Gastroesophageal sphincter (tissue), 3 donors: ENCODE measurements at regions not wholly inside any gene's neighbourhood (a gene's known extent, or its start where the extent isn't known, plus 50 kb on each side); places are given as distances from the start of the nearest gene placed in this dataset.

Experiments
- CTCF ChIP-seq, 4 experiments: fragments of 200-600 bp in 2 of 4; fragments of 450-650 bp in 2 of 4; sonication (generic) in 1 of 4; IDR thresholded peaks; one replicate each; pipeline ENCODE4 v1.5.1; 2017 to 2019; ENCODE audit warnings: antibody characterized with exemption in 4 of 4, mild to moderate bottlenecking in 2 of 4, moderate library complexity in 2 of 4
- POLR2A ChIP-seq, 2 donors: fragments of 450-650 bp; IDR thresholded peaks; one replicate each; pipeline ENCODE4 v1.6.1; 2017; ENCODE audit warnings: antibody characterized with exemption in 2 of 2, mild to moderate bottlenecking in 2 of 2, moderate library complexity in 1 of 2
- POLR2AphosphoS5 ChIP-seq: sonication (generic); formaldehyde crosslinking; IDR thresholded peaks from one replicate; pipeline ENCODE4 v1.6.1; 2017; ENCODE audit warnings: antibody characterized with exemption

- TF ChIP-seq CTCF (IDR thresholded peaks at IDR 0.05) = no peak
- no peak for TF ChIP-seq POLR2A (IDR thresholded peaks at IDR 0.05)
- TF ChIP-seq POLR2AphosphoS5 = no peak
Observed at GRCh38 chr10:78419481-78420265, 386.0 kb downstream of the RPS24 start.
